GM20000 (cell line): ENCODE measurements at regions not wholly inside any gene's neighbourhood (a gene's known extent, or its start where the extent isn't known, plus 50 kb on each side); places are given as distances from the start of the nearest gene placed in this dataset.

Experiments used
- DNase-seq: peaks from one replicate; pipeline ENCODE4 v3.0.0; 2012; ENCODE audit warnings: low spot score
- TF ChIP-seq, protein P1 (sequence below): IDR thresholded peaks from 2 replicates; pipeline ENCODE4 v1.5.1; 2012; ENCODE audit warnings: mild to moderate bottlenecking, control low read depth; ENCODE audit errors: extremely low read depth, missing control alignments

DNA sequence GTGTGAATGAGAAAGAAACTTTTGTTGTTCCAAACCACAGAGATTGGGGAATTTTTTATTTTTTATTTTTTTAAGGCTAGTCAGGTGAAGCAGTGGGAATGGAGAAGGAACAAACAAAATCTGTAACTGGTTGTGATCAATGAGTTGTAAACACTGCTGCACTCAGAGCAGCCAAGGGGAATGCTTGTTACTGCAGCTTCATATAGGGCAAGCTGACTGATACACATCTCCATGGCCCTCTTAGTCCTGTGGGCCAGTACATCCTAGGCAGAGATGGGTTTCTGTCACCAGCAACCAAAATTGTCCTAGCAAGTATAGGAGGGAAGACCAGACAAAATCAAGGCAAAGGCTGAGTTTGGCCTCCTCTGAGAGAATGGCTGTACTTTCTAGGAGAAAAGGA, 306.8 kb downstream of the CTTN start:
- TF ChIP-seq, protein P1, sequence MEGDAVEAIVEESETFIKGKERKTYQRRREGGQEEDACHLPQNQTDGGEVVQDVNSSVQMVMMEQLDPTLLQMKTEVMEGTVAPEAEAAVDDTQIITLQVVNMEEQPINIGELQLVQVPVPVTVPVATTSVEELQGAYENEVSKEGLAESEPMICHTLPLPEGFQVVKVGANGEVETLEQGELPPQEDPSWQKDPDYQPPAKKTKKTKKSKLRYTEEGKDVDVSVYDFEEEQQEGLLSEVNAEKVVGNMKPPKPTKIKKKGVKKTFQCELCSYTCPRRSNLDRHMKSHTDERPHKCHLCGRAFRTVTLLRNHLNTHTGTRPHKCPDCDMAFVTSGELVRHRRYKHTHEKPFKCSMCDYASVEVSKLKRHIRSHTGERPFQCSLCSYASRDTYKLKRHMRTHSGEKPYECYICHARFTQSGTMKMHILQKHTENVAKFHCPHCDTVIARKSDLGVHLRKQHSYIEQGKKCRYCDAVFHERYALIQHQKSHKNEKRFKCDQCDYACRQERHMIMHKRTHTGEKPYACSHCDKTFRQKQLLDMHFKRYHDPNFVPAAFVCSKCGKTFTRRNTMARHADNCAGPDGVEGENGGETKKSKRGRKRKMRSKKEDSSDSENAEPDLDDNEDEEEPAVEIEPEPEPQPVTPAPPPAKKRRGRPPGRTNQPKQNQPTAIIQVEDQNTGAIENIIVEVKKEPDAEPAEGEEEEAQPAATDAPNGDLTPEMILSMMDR, result no peak
- DNase-seq, result no peak

DNA sequence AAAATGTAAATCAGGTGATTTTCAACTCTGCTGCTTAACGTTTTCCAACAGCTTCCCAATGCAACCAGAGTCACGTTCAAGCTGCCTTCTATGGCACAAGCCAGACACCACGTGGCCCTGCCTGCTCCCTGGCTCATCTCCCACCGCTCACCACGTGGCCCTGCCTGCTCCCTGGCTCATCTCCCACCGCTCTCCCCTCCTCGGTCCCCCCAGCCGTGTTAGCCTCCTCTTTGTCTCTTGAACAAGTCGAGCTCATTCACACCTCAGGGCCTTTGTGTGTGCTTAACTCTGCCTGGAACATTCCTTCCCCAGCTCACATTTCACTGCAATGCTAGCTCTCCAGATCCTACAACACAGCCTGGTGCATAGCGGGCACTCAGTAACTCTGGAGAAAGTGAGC, 307.6 kb downstream of the CTTN start:
- no peak for DNase-seq
- TF ChIP-seq, protein P1, result no peak

DNA sequence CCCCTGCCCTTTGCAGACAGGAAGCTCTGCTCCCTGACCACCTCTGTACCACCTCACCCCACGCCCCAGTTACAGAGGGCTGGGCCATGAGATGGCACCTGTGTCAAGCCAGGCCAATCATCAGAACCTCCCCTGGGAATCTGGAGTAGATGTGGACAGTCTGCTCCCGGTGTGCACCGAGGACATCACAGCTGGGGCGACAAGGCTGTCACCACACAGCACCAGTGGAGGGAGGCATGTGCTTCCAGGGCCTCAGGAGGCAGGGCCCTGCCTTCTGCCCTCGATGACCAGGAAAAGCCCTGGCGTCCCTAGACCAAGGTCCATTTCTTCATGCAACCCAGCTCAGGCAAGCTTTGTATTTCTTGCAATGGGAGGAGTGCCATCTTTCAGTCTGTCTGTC, 309.5 kb downstream of the CTTN start:
- TF ChIP-seq, protein P1, result no peak
- DNase-seq, result no peak

DNA sequence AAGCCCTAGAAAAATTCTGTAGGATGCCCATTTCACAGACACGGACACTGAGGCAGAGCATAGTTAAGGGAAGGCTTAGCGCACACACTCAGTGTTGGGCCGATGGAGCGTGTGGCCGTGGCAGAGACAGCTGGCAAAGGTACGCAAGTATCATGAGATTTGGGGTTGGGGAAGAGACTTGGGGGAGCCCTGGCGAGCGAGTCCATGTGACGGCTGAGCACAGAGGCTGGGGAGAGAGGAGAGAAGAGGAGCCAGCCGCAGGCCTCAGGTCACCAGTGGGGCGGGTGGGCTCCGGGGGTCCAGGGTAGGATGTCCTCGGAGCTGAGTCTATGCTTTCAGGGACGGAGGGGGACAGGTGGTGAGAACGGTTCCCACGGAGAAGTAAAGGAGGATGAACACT, 311.3 kb downstream of the CTTN start:
- TF ChIP-seq, protein P1, result no peak
- DNase-seq, result no peak

DNA sequence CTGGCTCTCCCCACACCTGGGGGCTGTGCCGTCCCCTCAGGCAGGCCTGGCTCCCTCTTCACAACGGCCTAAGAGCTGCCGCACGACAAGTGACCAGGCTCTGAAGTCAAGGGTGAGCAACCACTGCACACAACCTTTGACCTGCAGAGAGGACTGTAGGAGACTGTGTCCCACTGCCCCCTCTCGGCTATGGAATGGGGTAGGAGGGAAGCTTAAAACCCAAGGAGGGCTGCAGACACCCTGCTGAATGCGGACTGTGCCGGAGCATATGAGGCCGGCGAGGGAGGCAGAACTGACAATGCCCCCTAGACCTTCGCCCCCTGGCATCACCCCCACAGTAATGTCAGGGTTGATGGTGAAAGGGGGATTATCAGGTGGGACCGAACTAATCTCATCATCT, 311.9 kb downstream of the CTTN start:
- TF ChIP-seq, protein P1, result no peak
- DNase-seq, result no peak

DNA sequence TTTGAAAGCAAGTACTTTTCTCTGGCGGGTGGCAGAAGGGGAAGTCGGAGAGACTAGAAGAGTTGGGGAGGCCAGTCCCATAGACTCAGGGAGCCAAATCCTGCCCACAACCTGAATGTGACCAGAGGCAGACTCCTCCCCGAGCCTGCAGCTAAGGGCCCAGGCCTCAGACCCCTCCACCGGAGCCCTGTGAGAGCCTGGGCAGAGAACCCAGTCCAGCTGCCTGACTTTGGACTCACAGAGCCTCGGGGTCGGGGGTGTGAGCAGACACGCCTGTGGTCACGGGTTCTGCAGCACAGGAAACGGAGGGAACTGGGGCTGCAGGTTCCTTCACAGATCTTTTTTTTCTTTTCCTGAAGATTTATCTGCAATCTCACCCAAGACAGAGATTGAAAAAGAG, 312.3 kb downstream of the CTTN start:
- TF ChIP-seq, protein P1, result no peak

DNA sequence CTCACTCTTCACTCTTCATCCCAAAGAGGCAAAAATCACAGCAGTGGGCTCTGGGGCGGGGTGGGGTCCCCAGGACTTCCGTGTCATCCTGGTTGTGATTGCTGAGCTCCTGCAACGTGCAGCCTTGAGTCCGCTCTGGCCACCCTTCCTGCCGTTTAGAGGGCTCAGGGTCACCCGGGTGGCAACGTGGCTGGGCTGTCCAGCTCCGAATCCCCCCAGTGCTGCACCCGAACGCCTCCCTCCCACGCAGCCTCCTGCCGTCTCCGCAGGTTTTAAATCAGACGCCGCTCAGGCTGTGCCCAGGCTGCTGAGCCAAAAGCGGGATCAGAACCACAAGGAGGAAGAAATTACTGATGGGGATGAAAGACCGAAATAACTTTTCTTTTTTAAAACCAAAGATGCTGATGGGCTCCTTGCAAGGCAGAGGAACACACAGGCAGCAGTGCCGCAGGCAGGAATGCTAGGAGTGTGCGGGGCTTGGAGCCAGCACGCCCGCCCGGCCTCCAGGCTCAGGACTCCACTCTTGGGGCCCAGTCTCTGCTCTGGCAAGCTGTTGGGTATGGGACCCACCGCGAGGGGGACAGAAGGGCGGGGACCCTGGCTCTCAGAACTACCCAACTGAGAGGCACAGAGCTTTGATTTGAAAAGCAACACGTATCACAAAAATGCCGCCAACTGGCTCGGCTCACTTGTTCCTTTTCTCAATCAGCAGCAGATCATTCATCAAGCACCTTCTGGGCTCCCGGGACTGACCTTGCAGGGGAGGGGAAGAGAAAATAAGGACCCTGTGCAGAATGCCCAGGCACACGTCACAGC, 313.0 kb downstream of the CTTN start:
- no peak for DNase-seq
- TF ChIP-seq, protein P1, result no peak

More for the DNA sequence above, 312.3 kb downstream of the CTTN start:
- no peak for DNase-seq
